PFSK-1 (cell line): ENCODE measurements at regions not wholly inside any gene's neighbourhood (a gene's known extent, or its start where the extent isn't known, plus 50 kb on each side); places are given as distances from the start of the nearest gene placed in this dataset.

Source experiments
- FOXP2 ChIP-seq: optimal IDR thresholded peaks from 2 replicates; pipeline ENCODE3; 2011; ENCODE audit warnings: borderline replicate concordance, control low read depth, inconsistent platforms; ENCODE audit not compliant: insufficient read depth; ENCODE audit errors: extremely low read length, extremely low read depth
- POLR2AphosphoS5 ChIP-seq: IDR thresholded peaks from 2 replicates; pipeline ENCODE4 v1.6.1; 2012; ENCODE audit warnings: low read depth, mild to moderate bottlenecking, control low read depth, low read length, moderate library complexity
- REST ChIP-seq, 2 experiments: IDR thresholded peaks; 2 replicates each; pipeline versions ENCODE4 v1.6.1 to v1.8.0; 2011 to 2012; ENCODE audit warnings: low read depth in 2 of 2, low read length in 2 of 2, control low read depth in 1 of 2, inconsistent platforms in 1 of 2, mild to moderate bottlenecking in 1 of 2, moderate library complexity in 1 of 2; ENCODE audit not compliant: insufficient read depth in 1 of 2
- TAF1 ChIP-seq: IDR thresholded peaks from 2 replicates; pipeline ENCODE4 v1.6.1; 2012; ENCODE audit warnings: low read length, control low read depth, borderline replicate concordance; ENCODE audit not compliant: insufficient read depth

- no peak for TF ChIP-seq POLR2AphosphoS5
- no peak for TF ChIP-seq REST (IDR thresholded peaks at IDR 0.05; ENCODE audit: insufficient read depth in 1 of 2, low read depth in 2 of 2, low read length in 2 of 2)
- TF ChIP-seq FOXP2, result no peak
- TF ChIP-seq TAF1, result no peak
Observed at GRCh38 chr10:20515654-20516053, 381.5 kb downstream of the NEBL start.
